ENCODE measurements at regions not wholly inside any gene's neighbourhood (a gene's known extent, or its start where the extent isn't known, plus 50 kb on each side); places are given as distances from the start of the nearest gene placed in this dataset.

DNA sequence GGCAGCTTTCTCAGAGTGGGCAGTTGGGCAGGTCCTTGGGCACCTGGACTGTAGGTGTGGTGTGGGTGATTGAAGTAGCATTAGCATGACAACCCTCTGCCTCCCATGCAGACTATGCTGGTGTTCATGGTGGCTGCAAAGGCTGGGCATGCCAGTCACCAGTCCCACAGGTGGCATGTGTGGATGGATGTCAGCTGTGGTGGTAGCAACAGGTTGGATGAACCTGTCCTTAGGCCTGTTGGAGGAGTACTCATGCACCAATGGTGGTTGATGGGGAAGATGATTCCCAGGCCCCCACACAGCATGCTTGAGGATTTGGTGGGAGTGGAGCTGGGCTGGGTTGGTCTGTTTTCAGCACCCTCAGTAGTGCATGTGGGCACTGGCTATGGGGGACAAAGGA lies 251.1 kb downstream of the PAX1 start:
- no peak for DNase-seq (ENCODE audit: low spot score)

DNA sequence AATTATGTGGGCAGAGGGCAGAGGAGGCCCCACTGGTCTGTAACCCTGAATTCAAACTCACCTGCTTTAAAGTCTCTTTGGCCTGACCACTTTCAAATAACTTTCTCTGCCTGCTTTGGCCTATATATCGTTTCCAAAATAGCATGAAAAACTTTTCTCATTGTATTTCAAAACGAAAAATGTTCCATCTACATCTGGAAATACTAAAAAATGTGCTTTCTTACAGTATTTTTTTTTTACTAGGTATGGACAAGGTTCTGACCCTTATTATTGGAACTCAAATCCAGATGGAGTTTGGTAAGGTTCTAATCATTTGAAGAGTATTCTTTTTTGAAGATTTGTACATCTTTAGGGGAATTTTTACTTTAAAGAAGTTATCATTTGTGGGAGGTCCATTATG lies 241.9 kb downstream of the PAX1 start:
- DNase-seq (ENCODE audit: low spot score): no peak

DNA sequence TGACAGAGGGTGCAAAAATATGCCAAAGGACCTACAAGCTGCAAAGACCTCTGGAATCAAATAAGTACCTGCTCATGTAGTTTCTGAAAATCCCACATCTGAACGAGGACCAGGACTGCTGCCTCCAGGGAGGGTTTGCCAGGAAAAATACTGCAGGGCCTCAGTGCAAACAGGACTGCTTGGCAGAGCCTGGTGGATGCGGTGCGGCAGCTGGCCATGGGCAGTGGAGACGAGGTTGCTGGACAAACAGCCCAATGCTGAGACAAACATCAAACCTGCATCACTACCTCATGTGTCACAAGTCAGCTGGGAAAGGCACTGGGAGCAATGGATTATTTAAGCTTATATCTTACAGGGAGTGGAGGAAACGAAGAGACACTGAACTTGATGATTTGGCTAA lies 238.8 kb downstream of the PAX1 start:
- DNase-seq (ENCODE audit: low spot score): no peak

DNA sequence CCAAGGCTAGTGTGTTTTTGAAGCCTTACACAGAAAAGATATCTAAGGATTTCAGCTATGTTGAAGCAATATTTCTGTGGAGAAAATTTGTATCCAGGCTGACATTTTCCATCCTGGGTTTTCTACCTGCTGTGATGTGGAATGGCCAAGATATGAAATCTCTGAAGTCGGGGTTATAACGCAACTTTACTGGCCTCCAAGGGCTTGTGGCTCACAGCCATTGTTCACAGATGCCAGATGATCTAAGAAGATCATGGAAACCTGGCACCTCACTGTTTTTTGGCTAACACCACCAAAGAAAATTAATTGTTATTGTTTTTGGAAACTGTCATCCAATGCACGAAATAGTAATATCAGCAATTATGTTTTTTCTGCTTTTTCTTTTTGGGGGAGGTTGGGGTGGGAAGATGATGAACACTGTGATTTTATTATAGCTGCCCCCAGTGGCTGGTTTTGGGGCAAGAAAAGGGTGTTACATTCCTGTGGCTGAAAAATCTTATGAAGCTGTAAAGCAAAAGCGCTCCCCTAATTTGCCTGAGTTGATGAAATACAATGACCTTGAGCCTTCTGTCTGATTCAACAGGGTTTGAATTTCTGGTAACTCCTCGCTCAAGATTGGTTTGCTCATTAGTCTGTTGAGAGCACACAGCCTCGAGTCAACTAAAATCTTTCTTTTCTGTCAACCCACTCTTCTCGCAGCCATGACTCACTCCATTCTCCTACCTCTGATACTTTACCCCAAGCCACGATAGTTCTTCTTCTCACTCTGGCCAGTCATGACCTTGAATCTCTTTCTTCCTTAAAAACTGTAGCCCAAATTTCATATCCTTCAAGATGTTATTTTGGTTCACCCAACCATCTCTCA lies 236.7 kb downstream of the PAX1 start:
- DNase-seq (ENCODE audit: low spot score): no peak

DNA sequence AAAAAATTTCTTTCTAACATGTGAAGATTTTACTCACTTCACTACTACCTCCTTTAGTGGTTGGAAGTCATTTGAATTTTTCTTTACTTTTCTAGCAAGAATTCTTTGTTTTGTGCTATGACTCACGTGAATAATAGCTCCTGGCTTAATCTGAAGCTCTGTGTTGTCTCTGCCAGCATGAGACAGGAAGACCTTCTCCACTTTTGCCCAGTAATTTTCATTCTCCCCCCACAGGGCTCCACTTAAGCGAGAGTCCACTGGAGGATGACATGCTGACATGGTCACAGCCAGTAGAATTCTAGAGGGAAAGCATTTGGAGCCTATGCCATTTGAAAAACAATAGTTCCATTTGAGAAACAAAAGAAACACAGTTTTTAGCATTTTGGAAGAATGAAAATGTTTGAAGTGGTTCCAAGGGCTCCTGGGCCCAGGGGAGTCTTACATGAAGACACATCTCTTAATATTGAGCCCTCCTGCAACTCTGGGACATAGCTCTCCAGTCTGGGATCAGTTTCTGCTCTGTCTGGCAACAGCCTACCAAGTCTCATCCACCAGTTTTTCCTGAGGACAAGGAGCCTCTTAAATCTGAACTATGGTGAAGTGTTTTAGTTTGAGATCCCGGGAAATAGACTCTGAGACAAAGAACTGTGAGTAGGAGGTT lies 231.4 kb downstream of the PAX1 start:
- no peak for DNase-seq (ENCODE audit: low spot score)

GRCh38 chr20:21936261-21936660 lies 230.8 kb downstream of the PAX1 start:
- DNase-seq (ENCODE audit: low spot score): no peak

DNA sequence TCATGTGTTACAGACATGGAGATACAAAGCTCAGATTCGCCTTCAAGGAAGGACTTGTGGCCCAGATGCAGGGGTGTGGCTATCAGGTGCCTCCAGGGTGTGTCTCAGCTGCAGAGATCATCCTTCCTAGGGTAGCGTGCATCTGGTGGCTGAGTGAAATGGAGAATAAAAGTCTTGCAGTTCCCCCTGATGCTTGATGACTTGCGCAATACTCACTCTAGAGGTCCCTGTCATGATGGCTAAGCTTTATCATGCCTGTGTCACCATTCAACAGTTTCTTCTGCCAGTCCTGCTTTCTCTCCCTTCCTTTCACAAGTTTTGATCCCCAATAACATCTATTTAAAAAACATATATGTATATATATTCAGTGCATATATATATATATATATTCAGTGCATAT lies 228.1 kb downstream of the PAX1 start:
- DNase-seq (ENCODE audit: low spot score): no peak

GRCh38 chr20:21921251-21921650 lies 215.8 kb downstream of the PAX1 start:
- no peak for DNase-seq (ENCODE audit: low spot score)

DNA sequence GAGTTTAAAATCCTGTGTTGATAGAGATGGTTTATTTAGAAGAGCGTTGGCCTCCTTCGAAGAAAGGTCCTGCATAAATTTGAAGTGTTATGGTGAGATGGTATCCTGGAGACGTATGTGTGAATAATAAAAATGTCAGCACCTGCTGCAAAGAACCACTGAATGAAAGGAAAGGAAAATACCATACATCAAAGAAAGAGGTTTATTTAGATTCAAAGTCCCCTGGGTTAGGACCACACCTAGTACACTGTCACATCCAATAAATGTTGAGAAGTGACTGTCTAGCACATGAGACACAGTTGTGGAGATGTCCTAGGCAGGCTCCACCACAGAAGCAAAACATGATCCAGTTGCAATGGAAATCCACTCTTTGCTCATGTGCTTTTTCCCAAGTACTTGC lies 214.7 kb downstream of the PAX1 start:
- DNase-seq (ENCODE audit: low spot score): no peak

- DNase-seq (ENCODE audit: low spot score): no peak
Observed at GRCh38 chr20:21918398-21918797, 212.9 kb downstream of the PAX1 start.

DNA sequence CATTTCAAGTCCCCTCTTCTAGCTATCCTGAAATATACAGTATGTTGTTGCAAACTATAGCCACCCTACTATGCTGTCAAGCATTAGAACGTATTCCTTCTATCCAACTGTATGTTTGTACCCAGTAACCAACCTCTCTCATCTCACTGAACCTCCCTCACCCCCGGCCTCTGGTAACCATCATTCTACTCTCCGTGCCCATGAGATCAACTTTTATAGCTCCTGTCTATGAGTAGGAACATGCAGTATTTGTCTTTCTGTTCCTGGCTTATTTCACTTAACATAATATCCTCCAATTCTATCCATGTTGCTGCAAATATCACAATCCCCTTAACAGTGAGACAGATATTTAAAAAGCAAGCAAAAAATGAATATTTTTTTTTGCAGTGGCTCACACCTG lies 196.9 kb downstream of the PAX1 start:
- no peak for DNase-seq (ENCODE audit: low spot score)

GRCh38 chr20:21901470-21902275 lies 196.2 kb downstream of the PAX1 start:
- DNase-seq (ENCODE audit: low spot score): no peak

- DNase-seq (ENCODE audit: low spot score): no peak
Observed at GRCh38 chr20:21900431-21900830, 195.0 kb downstream of the PAX1 start.

GRCh38 chr20:21874921-21875320 lies 169.5 kb downstream of the PAX1 start:
- no peak for DNase-seq (ENCODE audit: low spot score)

- DNase-seq (ENCODE audit: low spot score): no peak
Observed at GRCh38 chr20:21874127-21874526, 168.7 kb downstream of the PAX1 start.

DNA sequence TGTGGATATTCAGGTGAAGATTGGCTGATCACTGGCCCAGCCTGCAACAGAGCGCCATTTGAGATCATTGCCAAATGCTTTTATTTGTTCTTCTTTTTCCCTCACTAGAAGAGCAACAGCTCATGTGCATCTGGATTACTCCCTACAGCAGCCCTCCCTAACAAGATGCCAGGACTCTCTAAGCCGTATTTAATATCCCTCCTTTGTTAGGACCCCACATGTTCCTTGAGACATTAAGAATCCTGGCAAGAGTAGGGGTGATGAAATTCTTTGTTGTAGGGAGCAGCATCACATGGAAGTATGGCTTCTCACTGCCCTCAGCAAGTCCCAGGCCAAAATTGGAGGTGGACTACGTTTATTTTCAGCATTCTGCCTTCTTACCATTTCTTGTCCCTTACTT lies 167.8 kb downstream of the PAX1 start:
- no peak for DNase-seq (ENCODE audit: low spot score)

- DNase-seq (ENCODE audit: low spot score): no peak
Observed at GRCh38 chr20:21867811-21868210, 162.3 kb downstream of the PAX1 start.

DNA sequence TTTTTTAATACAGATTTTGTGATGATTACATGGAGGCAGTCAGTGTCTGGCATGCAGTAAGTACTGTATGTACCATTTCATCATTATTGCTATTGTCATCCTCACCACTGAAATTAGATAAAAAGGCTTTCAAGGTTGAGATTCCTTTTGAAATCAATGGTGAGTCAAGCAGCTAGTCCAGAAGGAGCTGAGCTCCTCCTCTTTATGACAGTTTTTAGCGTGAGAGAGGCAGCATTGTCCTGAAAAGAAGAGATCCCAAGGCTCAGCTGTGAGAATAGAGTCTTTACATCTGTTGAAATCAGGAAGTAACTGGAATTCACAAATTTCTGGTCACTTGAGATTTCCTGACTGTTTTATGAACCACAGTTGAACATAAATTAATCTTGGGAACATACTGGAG lies 161.9 kb downstream of the PAX1 start:
- no peak for DNase-seq (ENCODE audit: low spot score)

DNA sequence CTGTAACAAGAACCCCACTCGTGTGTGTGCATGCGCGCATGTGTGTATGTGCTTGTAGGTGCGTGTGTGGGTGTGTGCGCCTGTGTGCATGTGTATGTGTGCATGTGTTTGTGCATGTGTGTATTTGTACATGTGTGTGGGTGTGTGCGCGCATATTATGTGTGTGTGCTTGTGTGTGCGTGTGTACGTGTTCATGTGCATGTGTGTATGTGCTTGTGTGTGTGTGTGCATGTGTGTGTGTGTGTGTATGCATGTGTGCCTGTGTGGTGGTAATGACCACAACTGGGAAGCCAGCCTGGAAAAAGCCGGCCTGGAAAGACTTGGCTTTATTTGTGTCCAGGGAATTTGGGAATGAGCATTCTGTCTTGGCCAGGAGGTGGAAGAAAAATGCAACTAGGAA lies 157.5 kb downstream of the PAX1 start:
- DNase-seq (ENCODE audit: low spot score): no peak

- no peak for DNase-seq (ENCODE audit: low spot score)
Observed at GRCh38 chr20:21862259-21862946, 156.9 kb downstream of the PAX1 start.

DNA sequence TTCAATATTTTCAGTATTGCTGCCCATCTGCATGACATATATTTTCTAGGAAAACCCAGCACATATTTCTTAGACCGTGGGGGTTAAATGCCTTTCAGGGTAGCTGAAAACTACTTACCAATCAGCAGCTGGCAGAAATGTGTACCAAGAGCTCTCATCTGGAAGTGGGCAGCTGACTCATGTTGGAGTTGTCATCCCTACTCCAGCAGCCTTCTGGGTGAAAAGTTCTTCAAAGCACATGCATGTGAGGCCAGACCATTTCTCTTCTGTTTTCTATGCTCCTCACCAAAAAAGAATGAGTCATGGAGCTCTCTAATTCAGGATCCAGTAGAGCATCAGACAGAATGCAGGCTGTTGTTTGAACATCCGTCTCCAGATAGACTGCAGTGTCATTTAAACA lies 135.5 kb downstream of the PAX1 start:
- no peak for DNase-seq (ENCODE audit: low spot score)

DNA sequence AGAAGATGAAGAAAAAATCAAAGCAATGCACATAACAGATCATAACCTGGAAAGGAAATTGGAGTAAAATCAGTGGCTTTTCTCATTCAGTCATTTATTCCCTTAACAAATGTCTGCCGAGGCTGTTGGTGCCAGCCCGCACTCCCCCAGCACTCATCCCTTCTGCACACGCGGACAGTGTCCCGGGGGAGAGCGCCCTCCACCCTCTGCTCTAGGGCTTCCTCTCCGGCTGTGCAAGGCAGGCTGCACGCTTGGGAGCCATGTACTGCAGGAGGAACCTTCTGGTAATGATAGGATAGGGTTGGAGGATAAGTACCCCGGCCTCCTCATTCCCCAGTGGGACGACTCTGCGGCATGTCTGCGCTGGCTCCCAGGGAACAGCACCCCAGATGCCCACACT lies 134.5 kb downstream of the PAX1 start:
- DNase-seq (ENCODE audit: low spot score): no peak
